IPS DF 19.7 (cell line): ENCODE measurements at regions not wholly inside any gene's neighbourhood (a gene's known extent, or its start where the extent isn't known, plus 50 kb on each side); places are given as distances from the start of the nearest gene placed in this dataset.
"Not testable (repeated sequence)": the region's sequence is repeated elsewhere in the genome, so short reads cannot be mapped to it uniquely, and the experiment has no call there.

ENCODE experiments used
- DNase-seq: peaks from one replicate; pipeline ENCODE4 v3.0.0-alpha.2; 2013; ENCODE audit warnings: low read depth, low spot score

DNA sequence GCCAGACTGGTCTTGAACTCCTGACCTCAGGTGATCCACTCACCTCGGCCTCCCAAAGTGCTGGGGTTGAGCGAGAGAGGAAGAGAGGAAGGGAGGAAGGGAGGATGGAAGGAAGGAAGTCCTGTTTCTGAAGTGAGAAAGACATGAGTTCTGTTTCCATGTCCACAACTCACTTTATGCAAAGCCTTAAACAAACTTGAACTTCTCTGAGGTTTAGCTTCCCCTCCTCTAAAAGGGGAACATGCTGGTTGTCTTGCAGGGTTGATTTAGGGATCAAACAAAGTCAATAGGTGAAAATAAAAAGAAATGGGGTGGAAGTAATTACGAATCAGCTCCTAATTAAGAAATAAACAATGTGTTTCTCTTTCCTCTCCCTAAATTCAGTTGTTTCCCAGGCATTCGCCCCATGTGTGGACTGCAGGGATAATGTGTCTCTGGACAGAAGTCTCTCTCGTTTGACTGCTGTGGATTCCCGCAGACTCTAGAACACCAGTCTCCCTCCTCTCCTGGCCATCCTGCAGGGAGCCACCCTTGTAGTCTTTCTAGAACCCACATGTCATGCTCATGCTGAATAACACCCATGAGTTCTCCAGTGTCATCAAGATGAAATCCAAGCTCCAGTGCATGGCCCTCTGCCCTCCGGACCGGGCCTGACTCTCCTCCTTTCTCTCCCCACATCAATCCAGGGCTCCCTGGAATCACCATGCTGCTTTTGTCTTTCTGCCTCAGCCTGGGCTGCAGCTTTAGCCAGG, 229.3 kb upstream of the TRIB2 start:
- DNase-seq, result no peak

DNA sequence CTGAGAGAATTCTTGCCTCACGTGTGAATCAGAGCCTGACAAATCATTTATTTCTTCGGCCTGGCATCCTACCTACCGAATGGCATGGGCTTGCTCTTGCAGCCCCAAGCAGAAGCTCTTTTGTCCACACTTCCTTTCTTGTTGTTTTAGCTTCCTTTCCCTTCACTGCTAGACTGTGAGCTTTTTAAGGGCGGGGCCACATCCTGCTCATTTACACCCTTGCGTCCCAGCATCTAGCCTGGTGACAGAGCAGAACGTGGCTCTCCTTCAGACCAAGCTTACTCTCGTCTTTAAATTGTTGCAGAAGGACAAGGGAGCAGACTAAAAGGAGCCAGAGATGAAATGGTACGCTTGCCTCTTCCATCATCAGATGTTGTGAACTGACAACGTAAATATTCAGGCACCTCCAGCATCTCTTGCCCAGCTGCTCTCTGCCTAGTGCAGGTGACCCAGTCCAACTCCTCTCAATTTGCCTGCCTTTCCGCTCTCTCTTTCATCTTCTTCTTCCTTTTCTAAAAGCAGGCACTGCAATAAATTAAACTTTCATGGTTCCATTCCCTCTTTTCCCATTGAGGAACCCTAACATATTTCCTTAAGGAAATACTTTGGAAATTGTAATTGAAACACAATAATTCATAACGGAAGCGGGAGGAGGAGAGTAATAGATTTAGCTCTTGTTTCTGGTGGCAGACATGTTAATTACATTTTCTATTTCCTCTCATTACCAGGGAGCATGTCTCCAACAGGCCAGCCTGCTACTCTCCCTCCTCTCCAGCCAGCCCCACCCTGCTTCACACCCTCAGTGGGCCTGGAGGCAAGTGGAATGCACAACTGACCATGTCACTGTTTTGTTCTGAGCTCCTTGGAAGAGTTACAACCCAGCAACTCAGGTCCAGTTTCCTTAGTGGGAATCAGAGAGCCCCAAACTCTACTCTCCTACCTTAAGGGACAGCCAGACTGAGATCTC, 228.1 kb upstream of the TRIB2 start:
- DNase-seq, result no peak

DNA sequence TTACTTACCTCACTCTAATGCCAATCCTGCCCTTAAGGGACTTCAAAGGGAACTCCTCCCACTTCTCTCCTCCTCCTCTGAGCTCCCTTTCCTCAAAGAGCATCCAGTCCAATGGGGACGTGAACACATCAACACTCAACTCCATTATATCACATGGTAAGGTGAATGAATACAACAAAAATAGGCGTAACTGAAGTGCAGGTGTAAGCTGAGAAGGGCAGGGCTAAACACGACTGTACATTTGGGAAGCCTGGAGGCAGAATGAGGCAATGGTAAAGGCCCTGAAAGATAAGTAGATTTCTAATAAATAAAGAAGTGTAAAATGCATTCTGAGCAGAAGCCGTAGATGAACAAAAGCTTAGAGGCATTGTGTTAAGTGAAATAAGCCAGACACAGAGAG, 226.1 kb upstream of the TRIB2 start:
- DNase-seq, result no peak

DNA sequence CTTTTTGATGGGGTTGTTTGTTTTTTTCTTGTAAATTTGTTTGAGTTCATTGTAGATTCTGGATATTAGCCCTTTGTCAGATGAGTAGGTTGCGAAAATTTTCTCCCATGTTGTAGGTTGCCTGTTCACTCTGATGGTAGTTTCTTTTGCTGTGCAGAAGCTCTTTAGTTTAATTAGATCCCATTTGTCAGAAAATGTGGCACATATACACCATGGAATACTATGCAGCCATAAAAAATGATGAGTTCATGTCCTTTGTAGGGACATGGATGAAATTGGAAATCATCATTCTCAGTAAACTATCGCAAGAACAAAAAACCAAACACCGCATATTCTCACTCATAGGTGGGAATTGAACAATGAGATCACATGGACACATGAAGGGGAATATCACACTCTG, 224.4 kb upstream of the TRIB2 start:
- not testable (repeated sequence) for DNase-seq

DNA sequence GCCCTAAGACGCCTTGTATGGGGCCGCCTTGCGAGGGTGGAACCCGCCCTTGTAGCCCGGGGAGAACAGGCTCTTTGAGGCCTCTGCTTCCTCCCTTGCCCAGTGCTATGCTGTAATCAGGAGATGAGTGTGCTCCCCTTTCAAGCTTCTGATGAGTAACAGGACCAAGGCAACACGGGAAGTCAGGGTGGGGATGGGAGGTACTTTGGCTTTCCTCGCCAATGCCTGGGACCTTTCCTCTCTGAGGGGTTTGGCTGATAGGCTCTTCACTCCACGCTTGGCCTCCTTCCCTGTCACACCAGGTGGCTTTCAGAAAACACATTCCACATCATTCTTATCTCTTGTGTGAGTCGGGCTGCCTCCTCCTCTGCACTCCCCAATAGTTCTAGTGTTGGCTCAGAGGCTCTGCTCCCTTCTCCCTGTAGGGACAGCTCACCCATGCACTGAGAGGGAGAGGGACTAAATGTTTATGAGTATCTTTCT, 223.7 kb upstream of the TRIB2 start:
- DNase-seq, result no peak

DNA sequence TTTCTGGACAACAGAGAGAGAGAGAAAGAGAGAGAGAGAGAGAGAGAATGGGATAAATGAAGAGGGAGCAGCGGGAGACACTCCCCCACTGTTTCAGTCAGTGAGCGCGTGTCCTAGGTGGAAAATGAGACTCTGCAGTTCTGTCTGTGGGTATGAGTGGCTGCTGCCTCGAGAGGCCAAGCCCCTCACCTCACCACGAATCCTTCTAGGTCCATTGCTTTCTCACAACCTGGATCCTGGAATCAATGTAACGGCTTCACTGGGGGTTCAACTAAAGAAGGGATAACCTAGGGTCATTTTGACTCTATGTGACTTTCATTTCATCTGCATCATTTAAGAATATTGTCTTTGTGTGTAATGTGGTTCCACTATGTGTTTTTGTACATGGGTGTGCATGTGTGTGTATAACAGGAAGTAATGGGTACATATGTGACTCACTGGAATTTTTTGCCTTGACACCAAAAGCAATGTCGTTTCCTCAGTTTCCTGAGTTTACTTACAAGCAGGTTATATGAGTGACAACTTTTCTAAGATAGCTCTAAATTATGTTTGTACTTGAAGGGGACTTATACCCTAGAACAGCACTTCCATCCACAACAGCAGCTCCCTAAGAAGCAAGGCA, 221.4 kb upstream of the TRIB2 start:
- no peak for DNase-seq

DNA sequence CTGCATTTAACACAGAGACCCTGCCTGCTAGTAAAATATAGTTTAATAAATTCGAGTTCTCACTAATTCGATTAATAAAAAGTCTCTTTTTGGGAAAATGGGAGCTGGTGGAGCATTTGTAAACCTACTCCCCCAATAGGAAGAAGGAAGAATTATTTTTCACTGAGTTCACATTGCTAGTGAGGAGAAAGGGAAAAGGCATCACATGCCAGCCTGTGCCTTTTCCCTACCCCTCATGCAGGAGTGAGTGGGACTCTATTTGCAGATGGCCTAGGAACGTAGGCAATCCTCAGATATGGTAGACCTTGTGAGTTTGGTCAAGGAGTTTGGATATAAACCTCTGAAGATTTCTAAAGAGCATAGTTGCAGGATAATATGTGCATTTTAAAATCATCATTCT, 218.4 kb upstream of the TRIB2 start:
- DNase-seq, result no peak

DNA sequence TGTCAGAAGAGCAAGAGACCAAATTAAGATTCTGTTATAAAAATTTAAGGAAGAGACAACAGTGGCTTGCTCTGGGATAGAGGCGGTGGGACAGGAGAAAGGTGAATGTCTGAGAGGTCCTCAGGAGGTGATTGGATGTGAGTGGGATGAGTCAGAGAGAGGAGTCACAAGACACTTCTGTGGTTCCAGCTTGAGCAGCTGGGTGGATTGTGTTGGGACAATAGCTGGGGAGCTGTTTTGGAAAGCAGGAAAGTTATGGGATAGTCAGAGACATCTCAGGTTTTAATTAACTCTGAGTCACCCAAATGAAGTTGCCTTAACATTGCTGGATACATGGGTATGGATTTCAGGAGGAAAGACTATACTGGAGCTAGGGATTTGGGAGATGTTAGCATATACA, 218.0 kb upstream of the TRIB2 start:
- DNase-seq, result no peak

DNA sequence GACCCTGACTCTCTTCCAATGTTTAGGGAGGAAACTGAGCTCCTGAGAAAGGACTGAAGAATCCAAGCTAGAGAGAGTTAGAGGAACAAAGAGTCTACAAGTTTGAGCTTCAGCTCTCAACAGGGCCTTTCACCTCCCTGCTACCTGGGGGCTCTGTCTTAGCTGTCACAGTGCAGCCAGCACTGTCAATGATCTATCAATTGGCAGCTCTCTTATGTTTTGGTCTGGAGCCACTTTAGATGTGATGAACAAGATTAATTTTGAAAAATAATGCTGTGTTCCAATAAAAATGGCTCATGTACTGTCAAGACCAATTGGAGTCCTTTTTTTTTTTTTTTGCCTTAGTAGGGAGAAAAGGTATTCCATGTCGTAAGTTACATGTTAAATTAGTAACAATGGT, 215.8 kb upstream of the TRIB2 start:
- no peak for DNase-seq

DNA sequence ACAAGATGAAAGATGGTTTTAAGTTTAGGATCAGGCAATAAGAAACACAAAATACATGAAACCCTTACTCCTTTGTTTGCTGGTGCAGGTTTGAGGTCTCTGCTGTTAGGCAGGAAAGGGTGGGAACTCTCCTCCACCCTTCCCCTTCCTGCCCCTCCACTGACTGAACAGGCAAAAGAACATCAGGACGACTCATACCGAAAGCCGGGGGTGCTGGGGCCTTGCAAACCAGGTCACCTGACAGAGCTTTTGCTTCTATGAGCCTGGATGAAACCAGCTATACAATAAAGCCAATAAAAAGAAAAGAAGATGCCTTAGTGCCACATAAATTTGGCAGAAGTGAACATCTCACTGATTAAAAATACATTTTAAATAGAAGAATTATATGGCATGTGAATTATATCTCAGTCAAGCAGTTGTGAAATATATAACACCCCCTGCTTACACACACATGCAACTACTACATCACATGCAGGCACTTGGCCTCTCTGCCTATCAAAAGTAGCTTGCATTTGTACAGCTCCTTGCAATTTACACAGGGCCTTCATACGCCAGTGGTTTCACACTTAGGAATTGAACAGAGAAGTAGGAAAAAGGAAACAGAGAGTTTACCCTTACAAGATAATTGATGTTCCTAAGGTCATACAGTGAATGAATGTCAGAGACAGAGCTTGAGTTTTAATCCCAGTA, 215.1 kb upstream of the TRIB2 start:
- DNase-seq, result no peak

DNA sequence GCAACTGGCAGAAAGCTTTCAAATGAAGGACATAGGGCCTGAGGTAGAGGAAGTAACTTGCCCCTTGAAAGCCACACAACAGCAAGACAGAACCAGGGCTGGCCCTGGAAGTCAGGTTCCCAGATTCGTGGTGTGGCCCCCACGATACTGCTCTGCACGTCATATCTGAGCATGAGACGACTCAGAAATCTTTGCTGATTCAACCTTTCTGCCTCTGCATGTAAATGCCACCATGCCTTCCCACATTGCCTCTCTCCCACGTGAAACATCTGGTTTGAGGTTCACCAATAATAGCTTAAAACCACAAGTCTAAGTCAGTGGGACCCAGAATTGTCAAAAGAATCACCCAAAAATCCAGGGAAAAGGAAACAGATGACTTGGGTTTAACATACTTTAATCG, 214.0 kb upstream of the TRIB2 start:
- DNase-seq, result no peak

DNA sequence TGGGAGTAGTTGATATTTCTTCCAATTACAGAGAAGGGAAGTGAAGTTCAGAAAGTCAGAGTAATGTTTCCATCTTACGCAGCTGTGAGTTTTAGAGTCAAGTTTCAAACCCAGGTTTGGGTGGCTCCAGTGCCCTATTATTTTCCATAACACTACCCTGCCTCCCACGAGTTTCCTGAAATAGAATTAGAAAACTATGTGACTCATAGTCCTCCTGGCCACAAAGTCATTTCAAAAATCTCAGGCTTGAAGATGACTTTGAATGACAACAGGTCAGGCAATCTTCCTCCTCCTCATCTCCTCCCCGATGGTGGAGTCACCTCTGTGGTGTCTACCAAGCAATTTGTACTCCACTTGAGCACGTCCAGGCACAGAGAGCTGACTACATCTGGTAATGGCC, 212.3 kb upstream of the TRIB2 start:
- no peak for DNase-seq

DNA sequence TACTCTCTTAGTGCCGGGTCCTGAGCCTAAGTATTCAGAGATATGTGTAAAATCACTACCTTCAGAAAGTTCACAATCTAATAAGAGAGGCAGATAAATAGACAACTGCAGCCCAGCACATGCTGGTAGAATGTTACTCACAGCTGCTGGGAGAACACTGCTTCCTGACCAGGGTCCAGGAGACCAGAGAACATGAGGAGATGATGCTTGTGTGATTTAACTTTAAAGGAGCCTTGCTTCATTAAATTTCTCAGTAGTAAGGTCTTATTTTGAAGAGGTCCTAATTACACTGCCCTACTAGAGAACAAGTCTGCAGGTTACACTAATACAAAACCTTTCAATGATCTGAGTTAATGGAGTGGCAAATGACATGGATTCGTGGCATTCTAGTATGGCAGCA, 209.9 kb upstream of the TRIB2 start:
- DNase-seq, result no peak

DNA sequence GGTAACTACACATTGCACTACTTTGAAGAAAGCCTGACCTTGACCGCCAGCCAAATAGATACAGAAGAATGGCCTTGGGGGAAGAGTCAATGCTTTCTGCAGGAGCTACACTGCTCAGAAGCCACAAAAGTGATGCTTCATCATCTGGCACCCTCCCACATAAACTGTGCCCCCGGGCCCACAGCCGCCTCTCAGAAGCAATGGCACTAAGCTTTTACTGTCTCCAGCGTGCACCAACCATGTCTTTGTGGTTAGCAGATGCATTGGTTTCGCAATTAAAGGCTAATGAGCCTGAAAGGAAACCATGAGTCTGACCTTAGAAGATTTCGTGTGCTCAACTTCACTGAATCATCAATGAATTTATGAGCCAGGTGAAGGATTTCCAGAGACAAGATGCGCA, 209.4 kb upstream of the TRIB2 start:
- no peak for DNase-seq

DNA sequence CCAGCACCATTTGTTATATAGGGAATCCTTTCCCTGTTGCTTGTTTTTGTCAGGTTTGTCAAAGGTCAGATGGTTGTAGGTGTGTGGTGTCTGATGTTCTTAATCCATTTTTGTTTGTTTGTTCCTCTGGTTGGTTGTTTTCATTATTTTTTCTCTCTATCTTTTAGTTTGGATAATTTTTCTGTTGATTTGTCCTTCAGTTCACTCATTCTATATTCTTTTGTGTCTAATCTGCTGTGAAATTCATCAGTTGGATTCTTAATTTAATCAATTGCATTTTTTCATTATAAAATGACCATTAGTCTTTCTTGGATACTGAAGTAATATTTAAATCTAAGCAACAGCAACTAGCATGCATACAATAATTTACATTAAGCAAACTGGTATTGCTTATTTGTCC, 206.7 kb upstream of the TRIB2 start:
- no peak for DNase-seq

DNA sequence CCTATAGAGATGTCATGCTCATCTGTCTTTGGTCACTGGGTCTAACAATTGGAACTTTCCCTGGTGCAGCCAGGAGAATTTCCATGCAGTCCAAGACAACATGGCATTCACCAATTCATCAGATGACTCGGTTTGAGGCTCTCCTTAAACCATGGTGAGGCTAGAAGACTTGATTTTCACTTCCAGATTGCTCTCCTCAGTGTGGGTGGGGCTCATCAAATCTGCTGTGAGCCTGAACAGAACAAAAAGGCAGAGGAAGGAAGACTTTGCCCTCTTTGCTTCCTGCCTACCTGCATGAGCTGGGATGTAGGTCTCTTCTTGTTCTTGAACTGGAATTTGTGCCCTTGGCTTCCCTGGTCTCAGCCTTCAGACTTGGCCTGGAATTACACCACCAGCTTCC, 203.4 kb upstream of the TRIB2 start:
- DNase-seq, result no peak

DNA sequence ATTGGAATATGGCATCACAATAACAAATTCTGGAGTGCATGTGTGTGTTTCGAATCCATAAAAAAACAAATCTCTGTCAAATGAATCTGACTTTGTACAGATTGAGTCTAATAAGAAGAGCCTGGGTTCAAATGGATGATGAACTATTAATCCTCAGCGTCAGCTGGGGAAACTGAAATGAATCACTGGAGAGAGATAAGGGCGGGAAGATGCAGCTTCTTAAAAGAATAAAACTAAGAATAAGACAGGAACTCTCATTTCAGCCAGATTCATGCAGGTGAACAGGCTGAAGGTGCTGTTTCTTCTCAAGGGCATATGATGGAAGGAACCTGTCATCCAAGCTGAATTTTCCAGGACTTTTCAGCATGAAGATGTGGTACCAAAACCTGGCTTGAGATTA, 202.6 kb upstream of the TRIB2 start:
- DNase-seq, result no peak

DNA sequence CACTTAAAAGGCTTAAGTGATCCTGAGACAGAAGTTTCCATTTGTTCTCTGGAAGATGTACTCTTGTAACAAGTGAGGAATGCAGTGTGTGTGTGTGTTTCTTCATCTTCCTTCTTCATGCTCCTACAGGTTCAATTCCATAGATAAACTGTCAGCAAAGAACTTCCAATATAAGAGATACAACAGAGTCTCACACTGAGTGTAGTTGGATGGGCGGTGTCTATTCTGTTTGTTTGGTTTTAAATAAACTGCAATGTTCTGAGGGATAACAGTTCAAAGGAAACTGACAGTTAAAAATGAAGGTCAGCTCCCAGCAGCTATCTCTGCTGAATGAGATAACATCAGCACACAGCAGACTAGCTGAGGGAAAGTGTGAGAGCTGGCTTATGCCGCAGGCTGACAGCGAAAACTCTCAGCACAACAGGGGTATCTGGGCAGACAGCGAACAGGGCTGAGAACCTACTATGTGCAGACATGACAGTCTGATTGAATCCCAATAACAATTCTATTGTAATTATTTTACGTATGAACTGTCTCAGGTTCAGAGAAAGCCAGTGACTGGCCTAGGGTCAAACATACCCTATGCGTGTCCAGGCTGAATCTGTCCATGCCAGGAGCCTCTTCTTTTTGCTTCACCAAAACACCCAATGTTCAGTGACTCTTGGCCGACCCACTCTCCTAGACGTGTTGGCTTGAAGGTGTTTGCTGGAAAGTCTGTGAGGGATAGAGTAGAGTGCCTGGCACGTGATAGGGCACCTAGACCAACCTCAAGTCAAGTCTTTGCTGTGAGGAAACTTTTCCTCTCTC, 201.9 kb upstream of the TRIB2 start:
- DNase-seq, result no peak

DNA sequence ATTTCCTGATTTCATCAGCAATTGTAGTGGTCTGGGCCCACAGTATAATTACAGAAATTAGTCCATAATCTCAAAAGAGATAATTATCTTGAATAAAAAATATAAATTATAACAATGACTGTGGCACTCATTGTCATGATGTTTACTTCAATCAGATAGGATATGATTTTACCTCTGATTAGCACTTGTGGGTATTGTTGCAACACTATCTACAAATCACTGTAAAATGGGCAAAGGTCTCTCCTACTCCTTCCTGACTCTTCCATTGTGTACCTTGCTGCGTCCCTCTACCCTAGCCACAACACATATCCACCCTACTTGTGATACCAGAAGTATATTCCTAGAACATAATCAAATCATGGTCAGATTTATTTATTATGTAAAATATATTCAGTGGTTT, 200.9 kb upstream of the TRIB2 start:
- no peak for DNase-seq

DNA sequence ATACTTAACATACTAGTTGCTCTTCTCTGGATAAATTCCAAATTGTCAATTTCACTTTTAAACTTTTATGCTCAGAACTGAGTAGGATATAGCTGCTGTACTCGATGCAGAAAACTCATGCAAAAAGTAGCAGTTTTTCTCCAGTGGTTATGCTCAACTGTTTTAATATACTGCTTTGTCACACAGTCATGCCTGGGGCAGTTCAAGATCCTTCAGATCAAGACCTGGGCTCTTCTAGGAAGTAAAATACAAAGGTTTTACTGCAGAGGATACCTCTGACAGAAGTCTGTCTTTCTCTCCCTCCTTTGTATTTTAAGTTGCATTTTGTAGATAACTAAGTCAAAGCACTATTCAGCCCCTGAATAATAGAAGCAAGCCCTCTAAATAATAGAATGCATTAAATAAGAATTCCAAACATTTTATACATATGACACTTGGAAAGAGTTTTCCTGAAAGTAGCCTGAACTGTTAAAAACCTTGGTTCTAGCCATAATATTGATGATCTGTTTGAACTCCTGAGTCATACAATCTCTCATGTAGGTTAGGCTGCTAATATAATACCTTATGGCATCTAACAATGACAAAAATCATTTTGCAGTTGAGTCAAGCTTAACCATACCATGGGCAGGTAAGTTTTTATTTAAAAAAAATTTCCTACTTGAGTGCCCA, 183.3 kb upstream of the TRIB2 start:
- DNase-seq, result no peak
